Small intestine (tissue), 7 donors: ENCODE measurements at regions not wholly inside any gene's neighbourhood (a gene's known extent, or its start where the extent isn't known, plus 50 kb on each side); places are given as distances from the start of the nearest gene placed in this dataset.

ENCODE experiments used
- DNase-seq, 2 donors: peaks; one replicate each; pipeline versions ENCODE4 v3.0.0 to v3.0.0-alpha.2; 2013
- FAIRE-seq: peaks from 2 replicates; lab custom pipeline; 2012; peaks lifted over from hg19 to GRCh38; lab: Jason Lieb, UNC
- H3K27ac ChIP-seq, 3 donors: one replicate each; pipeline ENCODE4 v1.5.1; 2013; ENCODE audit warnings: low read length in 2 of 3, mild to moderate bottlenecking in 2 of 3, control low read depth in 1 of 3, inconsistent platforms in 1 of 3, low read depth in 1 of 3, moderate library complexity in 1 of 3
- H3K27me3 ChIP-seq, 3 donors: one replicate each; pipeline ENCODE4 v1.6.1; 2013; ENCODE audit warnings: low read length in 3 of 3, inconsistent platforms in 1 of 3; ENCODE audit not compliant: control insufficient read depth in 3 of 3, insufficient read depth in 3 of 3
- H3K36me3 ChIP-seq, 3 donors: one replicate each; pipeline ENCODE4 v1.6.1; 2013; ENCODE audit warnings: low read length in 3 of 3, inconsistent platforms in 1 of 3, low read depth in 1 of 3, mild to moderate bottlenecking in 1 of 3, moderate library complexity in 1 of 3; ENCODE audit not compliant: control insufficient read depth in 3 of 3, insufficient read depth in 2 of 3
- H3K4me1 ChIP-seq, 3 donors: one replicate each; pipeline ENCODE4 v1.6.1; 2013; ENCODE audit warnings: low read length in 2 of 3, inconsistent platforms in 1 of 3, low read depth in 1 of 3, mild to moderate bottlenecking in 1 of 3, moderate library complexity in 1 of 3; ENCODE audit not compliant: control insufficient read depth in 3 of 3, insufficient read depth in 2 of 3
- H3K4me3 ChIP-seq, 3 donors: one replicate each; pipeline ENCODE4 v1.5.1; 2013; ENCODE audit warnings: low read length in 3 of 3, control low read depth in 1 of 3, inconsistent platforms in 1 of 3, low read depth in 1 of 3, mild to moderate bottlenecking in 1 of 3, moderate library complexity in 1 of 3
- H3K9me3 ChIP-seq, 2 donors: one replicate each; pipeline ENCODE4 v1.6.1; 2013; ENCODE audit warnings: low read depth in 1 of 2, low read length in 1 of 2; ENCODE audit not compliant: control insufficient read depth in 2 of 2, insufficient read depth in 1 of 2
- WGBS, 3 donors: extraction: QIAGEN DNeasy Blood & Tissue Kit; methylation state at CpG; one replicate each; pipeline ENCODE4 v1.1.7; 2013; 5-methylcytosine and 5-hydroxymethylcytosine counted together
- donor health status: healthy with polysubstance abuse.
- donor health status: control.
- donor health status: control.
- donor health status: Bipolar disorder and iron deficiency.
- donor health status: healthy.

DNA sequence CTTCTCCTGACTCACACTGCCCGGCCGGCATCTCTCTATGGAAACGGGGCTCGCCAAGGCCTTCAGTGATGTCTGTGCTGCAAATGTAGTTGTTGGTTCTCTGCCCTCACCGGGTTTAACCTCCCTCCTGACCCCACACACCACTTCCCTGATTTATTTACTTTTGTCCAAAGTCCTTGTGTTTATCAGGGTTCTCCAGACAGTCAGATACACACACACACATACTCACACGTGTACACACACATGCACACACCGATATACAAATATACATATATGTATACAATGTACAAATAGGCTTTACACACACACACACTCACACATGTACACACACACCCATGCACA is 647.0 kb downstream of the BRD1 start:
- Histone ChIP-seq H3K9me3 (no peaks in the 10 kb centered on the region), H3K27me3 (no peaks in the 10 kb centered on the region), H3K27ac (no peak overlapping the region), H3K36me3 (no peaks in the 10 kb centered on the region), H3K4me1 (no peaks in the 10 kb centered on the region), H3K4me3 (no peak overlapping the region)
- DNase-seq = no peak
- WGBS, 3 donors = 30 to 66% (median 30%) methylated on average over 7 of the region's 7 CpGs
- no peak for FAIRE-seq

DNA sequence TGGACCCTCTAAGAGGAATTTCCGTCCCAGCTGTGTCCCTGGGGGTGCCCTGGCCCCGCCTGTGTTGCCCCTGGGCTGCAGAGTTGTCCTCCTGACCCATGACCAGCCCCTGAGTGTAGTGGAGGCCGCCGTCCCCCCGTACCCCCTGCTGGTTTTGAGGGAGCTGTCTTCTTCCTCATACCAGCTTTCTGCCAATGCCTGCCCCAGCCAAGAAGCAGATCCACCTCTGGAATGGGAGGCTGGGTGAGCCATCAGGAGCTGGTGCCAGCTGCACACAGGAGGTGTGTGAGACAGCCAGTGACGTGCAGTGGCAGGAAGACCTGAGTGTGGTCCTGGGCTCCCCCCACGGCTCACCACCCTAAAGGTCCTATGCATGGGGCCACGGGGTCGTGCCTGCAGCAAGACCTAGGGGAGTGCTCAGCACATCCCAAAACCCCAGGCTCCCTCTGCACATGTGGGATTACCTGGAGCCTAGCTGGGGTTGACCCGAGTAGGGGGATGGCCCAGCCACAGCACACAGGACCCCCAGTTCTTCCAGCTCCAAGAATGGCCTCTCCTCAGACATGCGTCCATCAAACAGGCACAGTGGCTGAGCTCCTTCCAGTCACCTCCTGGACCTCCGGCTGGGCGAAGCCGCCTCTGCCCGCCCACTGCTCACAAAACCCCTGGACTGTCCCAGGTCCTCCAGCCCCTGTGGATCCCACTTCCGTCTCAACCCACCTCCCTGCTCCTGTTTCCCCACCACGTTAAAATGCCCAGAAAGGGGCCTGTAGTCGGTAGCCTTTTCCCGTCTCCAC is 647.6 kb downstream of the BRD1 start:
- H3K4me3 ChIP-seq = no peak overlapping the region
- FAIRE-seq (no peak), DNase-seq (no peak)
- no peaks in the 10 kb centered on the region for H3K36me3 ChIP-seq
- 59 to 78% (median 61%) methylated on average over 15 to 19 of the region's 19 CpGs for WGBS, 3 donors
- no peaks in the 10 kb centered on the region for H3K4me1 ChIP-seq
- no peaks in the 10 kb centered on the region for H3K9me3 ChIP-seq
- H3K27ac ChIP-seq = no peak overlapping the region
- H3K27me3 ChIP-seq = no peaks in the 10 kb centered on the region

DNA sequence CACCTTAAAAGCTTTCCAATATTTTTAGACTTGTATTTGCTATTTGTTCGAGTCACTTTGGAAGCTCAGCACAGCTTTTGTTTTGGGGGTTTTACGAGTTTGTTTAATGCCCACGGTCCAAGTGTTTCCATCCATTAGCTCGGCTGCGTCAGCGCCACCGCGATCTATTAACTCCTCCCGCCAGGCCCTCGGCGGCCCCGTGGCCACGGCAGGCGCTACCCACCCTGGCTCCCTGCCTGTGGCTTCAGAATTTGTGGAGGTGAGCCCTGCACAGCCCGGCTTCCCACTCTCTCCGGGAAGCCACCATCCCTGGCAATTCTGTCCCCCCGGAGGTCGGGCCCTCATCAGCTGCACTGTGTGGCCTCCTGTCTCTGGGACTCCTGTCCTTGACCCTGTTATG is 648.5 kb downstream of the BRD1 start:
- H3K4me1 ChIP-seq = no peaks in the 10 kb centered on the region
- FAIRE-seq (no peak), DNase-seq (no peak)
- 82 to 88% (median 84%) methylated on average over 18 of the region's 18 CpGs for WGBS, 3 donors
- H3K9me3 ChIP-seq = no peaks in the 10 kb centered on the region
- no peaks in the 10 kb centered on the region for H3K27me3 ChIP-seq
- no peak overlapping the region for H3K27ac ChIP-seq
- H3K4me3 ChIP-seq = no peak overlapping the region
- no peaks in the 10 kb centered on the region for H3K36me3 ChIP-seq

DNA sequence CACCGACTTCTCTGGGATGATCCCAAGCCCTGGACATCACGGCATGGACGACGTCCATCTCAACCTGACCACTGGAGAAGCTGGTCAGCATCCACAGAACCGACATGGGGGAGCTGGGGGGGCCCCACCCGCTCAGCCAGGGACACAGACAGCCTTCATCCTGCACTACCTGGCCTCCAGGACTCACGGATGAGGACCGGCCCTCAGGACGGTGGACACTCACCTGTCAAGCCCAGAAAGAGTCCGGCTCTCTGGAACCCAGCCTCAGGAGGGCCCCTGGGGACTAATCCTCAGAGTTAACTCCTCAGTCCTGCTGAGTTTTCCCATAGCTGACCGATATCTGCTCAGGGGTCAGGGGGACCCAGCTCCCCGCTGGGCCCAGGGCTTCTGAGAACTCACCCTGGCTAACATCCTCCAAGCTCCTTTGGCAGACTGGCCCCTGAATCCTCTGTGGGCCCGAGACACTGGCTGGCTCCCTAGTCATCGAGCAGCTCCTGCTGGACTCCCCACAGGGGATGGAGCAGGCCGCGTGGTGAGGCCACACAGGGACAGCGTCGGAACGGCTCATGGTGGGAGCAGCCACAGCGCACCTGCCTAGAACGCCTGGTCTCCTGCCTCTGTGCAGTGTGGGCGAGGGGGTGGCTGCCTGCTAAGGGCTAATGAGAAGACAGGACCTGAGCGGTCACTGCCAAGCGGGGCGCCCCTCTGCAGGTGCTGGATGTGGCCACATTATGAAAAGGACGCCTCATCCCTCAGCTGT is 649.2 kb downstream of the BRD1 start:
- H3K4me1 ChIP-seq = no peaks in the 10 kb centered on the region
- no peak overlapping the region for H3K4me3 ChIP-seq
- WGBS, 3 donors = 75 to 82% (median 80%) methylated on average over 26 of the region's 26 CpGs
- H3K27ac ChIP-seq = no peak overlapping the region
- FAIRE-seq (no peak), DNase-seq (no peak)
- H3K27me3 ChIP-seq = no peaks in the 10 kb centered on the region
- H3K9me3 ChIP-seq = no peaks in the 10 kb centered on the region
- no peaks in the 10 kb centered on the region for H3K36me3 ChIP-seq

DNA sequence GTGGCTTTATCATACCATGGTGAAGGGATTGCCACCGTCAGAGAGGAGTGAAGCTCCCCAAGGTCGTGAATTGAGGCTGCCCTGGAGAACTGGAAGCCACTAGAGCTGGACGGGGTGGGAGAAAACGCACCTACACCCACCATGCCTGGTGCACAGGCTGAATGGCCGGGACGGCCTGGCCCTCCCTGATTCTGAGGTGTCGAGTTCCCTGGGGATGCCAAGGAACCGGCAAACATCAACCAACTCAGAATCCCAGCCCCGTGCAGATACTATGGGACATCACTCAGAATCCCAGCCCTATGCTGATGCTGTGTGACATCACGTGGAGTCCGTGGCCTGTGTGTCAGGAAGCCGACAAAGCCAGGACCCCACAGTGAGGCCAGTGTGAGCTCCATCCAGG is 650.0 kb downstream of the BRD1 start:
- Histone ChIP-seq H3K36me3 (no peaks in the 10 kb centered on the region), H3K27me3 (no peaks in the 10 kb centered on the region), H3K9me3 (no peaks in the 10 kb centered on the region), H3K27ac (no peak overlapping the region), H3K4me1 (no peaks in the 10 kb centered on the region), H3K4me3 (no peak overlapping the region)
- WGBS, 3 donors = 69 to 75% (median 72%) methylated on average over 12 of the region's 12 CpGs
- FAIRE-seq (no peak), DNase-seq (no peak)

DNA sequence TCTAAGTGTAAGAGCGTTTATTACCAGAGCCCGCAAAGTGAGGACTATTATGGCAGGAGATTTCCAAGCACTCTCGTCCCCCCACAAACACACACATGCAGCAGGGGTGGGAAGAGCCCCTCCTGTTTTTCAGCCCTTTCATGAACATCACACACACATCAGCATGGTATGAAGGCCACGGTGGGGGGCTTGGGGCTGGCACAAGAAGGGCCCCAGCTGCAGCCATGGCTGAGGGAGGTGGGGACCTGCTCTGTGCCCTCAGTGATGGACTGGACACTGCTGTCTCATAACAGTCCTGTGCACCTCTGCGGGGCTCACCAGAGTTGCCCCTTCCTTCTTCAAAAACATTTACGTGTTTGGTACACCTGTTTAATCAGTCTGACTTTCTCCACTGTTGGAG is 650.7 kb downstream of the BRD1 start:
- no peaks in the 10 kb centered on the region for H3K4me1 ChIP-seq
- FAIRE-seq (no peak), DNase-seq (no peak)
- H3K9me3 ChIP-seq = no peaks in the 10 kb centered on the region
- no peak overlapping the region for H3K27ac ChIP-seq
- 77 to 78% (median 77%) methylated on average over 6 of the region's 6 CpGs for WGBS, 3 donors
- H3K36me3 ChIP-seq = no peaks in the 10 kb centered on the region
- H3K27me3 ChIP-seq = no peaks in the 10 kb centered on the region
- no peak overlapping the region for H3K4me3 ChIP-seq

DNA sequence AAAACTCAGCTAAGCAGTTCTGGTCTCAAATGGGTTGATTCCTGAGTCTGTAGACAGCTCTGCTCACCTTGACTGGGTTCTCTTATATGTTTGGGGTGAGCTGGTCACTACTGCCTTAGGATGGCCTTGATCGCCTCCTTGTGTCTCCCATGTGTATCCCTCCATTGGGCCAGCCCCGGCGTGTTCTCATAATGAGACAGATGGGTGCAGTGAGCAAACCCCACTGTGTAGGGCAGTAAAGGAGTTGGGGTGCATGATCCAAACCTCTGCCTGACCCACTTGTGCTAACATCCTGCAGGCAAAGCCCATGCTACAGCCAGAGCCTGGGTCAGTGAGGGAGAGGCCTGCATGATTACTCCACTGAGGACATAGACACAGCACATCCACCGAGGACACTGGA is 657.6 kb downstream of the BRD1 start:
- no peak overlapping the region for H3K27ac ChIP-seq
- DNase-seq = peak in 1 of 2 donors; percentile 17
- no peak for FAIRE-seq
- H3K27me3 ChIP-seq = no peaks in the 10 kb centered on the region
- H3K36me3 ChIP-seq = no peaks in the 10 kb centered on the region
- no peaks in the 10 kb centered on the region for H3K4me1 ChIP-seq
- H3K4me3 ChIP-seq = no peak overlapping the region
- WGBS, 3 donors = 65 to 78% (median 75%) methylated on average over 4 of the region's 4 CpGs
- H3K9me3 ChIP-seq = no peaks in the 10 kb centered on the region

DNA sequence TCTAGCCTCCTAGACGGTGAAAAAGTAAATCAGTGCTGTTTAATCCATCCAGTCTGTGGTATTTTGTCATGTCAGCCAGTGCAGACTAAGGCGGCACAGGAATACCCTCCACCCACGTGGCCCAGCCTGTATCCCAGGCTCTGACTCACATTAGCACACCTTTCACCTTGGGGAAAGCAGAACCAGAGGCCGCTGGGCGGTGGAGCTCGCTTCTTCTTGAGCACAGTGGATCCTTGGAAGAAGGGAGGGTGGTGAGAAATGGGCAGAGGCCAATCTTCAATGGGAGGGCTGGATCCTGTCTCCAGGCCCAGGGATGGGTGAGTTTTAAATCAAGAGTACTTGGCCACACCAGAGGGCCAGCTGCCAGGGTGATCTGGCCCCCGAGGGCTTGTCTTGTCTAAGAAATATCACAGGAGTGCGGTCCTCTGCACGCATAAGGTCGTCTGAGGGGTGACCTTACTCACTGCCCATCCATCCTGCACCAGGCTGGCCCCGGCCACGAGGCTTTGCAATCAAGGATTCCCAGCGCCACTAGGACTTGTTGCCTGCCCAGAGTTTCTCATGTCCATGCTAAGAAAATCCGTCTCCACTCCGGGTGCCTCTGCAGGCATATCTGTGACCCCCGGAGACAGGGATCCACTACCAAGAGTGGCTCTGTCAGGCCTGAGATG is 658.5 kb downstream of the BRD1 start:
- Histone ChIP-seq H3K4me1 (no peaks in the 10 kb centered on the region), H3K27me3 (no peaks in the 10 kb centered on the region), H3K36me3 (no peaks in the 10 kb centered on the region), H3K27ac (no peak overlapping the region), H3K9me3 (no peaks in the 10 kb centered on the region), H3K4me3 (no peak overlapping the region)
- DNase-seq (no peak), FAIRE-seq (no peak)
- WGBS, 3 donors = 66 to 76% (median 75%) methylated on average over 16 of the region's 16 CpGs
